Ascending aorta (tissue), 2 donors: ENCODE measurements at regions not wholly inside any gene's neighbourhood (a gene's known extent, or its start where the extent isn't known, plus 50 kb on each side); places are given as distances from the start of the nearest gene placed in this dataset.

Experiments
- DNase-seq, 2 donors: peaks; one replicate each; pipeline ENCODE4 v3.0.0-alpha.2; 2019; ENCODE audit warnings: low spot score in 2 of 2
- H3K27ac ChIP-seq, 2 donors: fragments of 200-600 bp; sonication (generic); one replicate each; pipeline ENCODE4 v1.5.1; 2016 to 2017; ENCODE audit warnings: mild to moderate bottlenecking in 1 of 2
- H3K27me3 ChIP-seq: fragments of 200-600 bp; sonication (generic); one replicate; pipeline ENCODE4 v1.5.1; 2017
- H3K36me3 ChIP-seq, 2 donors: fragments of 200-600 bp; sonication (generic); one replicate each; pipeline ENCODE4 v1.5.1; 2016
- H3K4me1 ChIP-seq, 2 donors: fragments of 200-600 bp; sonication (generic); one replicate each; pipeline ENCODE4 v1.5.1; 2016 to 2017; ENCODE audit warnings: mild to moderate bottlenecking in 1 of 2
- H3K4me3 ChIP-seq, 2 donors: fragments of 200-600 bp; sonication (generic); one replicate each; pipeline ENCODE4 v1.5.1; 2016 to 2017; ENCODE audit warnings: mild to moderate bottlenecking in 1 of 2
- H3K9me3 ChIP-seq, 2 donors: fragments of 200-600 bp; sonication (generic); one replicate each; pipeline ENCODE4 v1.5.1; 2016
- intact Hi-C: fragments of 100-400 bp; cut with DNase I; formaldehyde crosslinking; loops from one replicate; pipeline ENCODE4 v1.15.1; 2023
- TF ChIP-seq, protein P1 (sequence below), 3 experiments: fragments of 200-600 bp in 2 of 3; fragments of 450-650 bp in 1 of 3; sonication (generic) in 2 of 3; IDR thresholded peaks; one replicate each; pipeline ENCODE4 v1.5.1; 2016 to 2019; ENCODE audit warnings: antibody characterized with exemption in 3 of 3, mild to moderate bottlenecking in 1 of 3, moderate library complexity in 1 of 3

DNA sequence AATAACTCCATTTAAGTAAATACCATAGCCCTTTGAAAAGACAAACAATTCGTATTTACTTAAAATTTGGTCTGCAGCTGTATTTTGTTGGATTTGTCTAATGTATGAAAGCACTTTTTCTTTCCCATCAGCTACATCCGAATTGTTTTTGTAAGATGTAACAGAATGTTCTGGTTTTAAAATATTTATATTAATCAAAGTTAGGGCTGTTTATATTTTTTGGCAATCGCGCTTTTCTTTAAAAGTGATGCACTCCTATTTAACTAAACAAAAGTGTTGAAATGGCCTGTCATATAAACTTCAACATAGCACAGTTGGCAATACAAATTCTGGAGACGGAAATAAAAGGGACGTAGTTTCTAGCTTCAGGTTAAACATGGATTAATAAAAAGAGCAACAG, 216.3 kb upstream of the ADGRL2 start:
- Histone ChIP-seq H3K4me3 (no peak overlapping the region), H3K36me3 (no peaks in the 10 kb centered on the region), H3K27me3 (no peaks in the 10 kb centered on the region), H3K9me3 (no peaks in the 10 kb centered on the region), H3K4me1 (no peaks in the 10 kb centered on the region), H3K27ac (no peak overlapping the region)
- intact Hi-C loops, result loop anchor here (5.0 kb wide), 1 partner anchor 77 kb away; no protein-coding TSS in a partner anchor
- TF ChIP-seq, protein P1, sequence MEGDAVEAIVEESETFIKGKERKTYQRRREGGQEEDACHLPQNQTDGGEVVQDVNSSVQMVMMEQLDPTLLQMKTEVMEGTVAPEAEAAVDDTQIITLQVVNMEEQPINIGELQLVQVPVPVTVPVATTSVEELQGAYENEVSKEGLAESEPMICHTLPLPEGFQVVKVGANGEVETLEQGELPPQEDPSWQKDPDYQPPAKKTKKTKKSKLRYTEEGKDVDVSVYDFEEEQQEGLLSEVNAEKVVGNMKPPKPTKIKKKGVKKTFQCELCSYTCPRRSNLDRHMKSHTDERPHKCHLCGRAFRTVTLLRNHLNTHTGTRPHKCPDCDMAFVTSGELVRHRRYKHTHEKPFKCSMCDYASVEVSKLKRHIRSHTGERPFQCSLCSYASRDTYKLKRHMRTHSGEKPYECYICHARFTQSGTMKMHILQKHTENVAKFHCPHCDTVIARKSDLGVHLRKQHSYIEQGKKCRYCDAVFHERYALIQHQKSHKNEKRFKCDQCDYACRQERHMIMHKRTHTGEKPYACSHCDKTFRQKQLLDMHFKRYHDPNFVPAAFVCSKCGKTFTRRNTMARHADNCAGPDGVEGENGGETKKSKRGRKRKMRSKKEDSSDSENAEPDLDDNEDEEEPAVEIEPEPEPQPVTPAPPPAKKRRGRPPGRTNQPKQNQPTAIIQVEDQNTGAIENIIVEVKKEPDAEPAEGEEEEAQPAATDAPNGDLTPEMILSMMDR (IDR thresholded peaks at IDR 0.05), result no peak
- DNase-seq, result no peak

DNA sequence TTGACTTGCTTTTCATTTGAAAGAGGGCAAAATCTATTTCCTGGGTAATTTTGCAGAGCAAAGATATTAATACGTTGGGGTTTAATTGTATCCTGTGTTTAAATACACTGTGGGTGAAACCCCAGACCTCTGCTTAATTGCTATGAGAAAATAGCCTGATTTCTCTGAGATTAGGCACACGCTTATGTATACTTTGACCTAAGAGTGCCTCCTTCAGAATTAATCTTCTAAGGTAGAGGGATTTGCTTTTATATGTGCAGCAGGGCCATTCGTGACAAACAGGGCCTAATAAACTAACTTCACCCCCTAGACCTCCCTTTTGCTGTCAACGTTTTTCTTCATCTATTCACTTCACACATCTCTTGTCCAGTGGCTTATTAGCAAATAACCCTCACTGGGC, 216.9 kb upstream of the ADGRL2 start:
- no peak overlapping the region for H3K27ac ChIP-seq
- H3K27me3 ChIP-seq, result no peaks in the 10 kb centered on the region
- no peaks in the 10 kb centered on the region for H3K36me3 ChIP-seq
- no peaks in the 10 kb centered on the region for H3K4me1 ChIP-seq
- no peak for DNase-seq
- H3K9me3 ChIP-seq, result no peaks in the 10 kb centered on the region
- TF ChIP-seq, protein P1 (IDR thresholded peaks at IDR 0.05), result no peak
- intact Hi-C loops, result loop anchor here (5.0 kb wide), 1 partner anchor 77 kb away; no protein-coding TSS in a partner anchor
- H3K4me3 ChIP-seq, result no peak overlapping the region

DNA sequence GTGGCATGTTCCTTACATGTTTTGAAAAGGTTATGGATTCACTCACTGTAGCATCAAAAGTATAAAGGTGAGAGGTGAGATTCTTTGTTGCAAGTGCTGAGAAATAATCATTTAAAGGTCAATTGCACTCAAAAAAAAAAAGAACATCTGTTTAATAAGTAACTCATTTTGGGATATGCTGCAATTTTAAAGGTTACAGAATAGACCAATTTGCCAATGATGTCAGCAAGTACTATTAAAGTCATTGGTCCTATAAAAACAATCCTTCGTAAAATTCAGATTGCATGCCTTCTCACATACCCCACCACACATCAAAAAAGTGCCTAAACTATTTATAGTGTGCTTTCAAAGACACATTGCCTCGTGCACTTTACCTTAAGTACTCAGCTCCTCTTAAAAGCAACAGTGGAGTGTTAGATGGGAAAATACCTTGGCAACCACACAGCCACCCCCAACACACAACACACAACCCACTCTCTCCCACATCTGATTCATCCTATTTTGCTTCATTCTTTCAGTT, 218.2 kb upstream of the ADGRL2 start:
- TF ChIP-seq, protein P1 (IDR thresholded peaks at IDR 0.05), result no peak
- Histone ChIP-seq H3K4me3 (no peak overlapping the region), H3K4me1 (no peaks in the 10 kb centered on the region), H3K9me3 (no peaks in the 10 kb centered on the region), H3K27ac (no peak overlapping the region), H3K36me3 (no peaks in the 10 kb centered on the region), H3K27me3 (no peaks in the 10 kb centered on the region)
- intact Hi-C loops, result loop anchor here (5.0 kb wide), 1 partner anchor 75 kb away; no protein-coding TSS in a partner anchor
- no peak for DNase-seq

DNA sequence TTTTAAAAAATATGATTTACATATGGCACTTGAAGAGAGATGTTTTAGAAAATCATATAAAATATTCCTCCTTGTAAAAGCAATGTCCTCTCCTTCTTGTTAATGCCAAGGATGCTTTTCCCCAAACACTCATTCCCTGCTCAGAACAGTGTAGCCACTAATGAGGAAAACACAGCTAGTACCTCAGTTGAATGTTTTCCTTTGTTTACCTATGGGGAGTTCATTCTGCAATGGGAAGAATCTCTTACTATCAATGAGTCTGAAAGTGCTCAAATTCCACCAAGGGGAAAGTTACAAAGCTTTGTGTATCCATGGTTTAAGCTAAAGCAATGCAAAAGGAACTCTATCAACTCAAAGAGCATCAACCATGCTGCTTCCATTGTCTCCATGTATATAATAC, 221.9 kb upstream of the ADGRL2 start:
- H3K4me3 ChIP-seq, result no peak overlapping the region
- TF ChIP-seq, protein P1 (IDR thresholded peaks at IDR 0.05), result no peak
- H3K27me3 ChIP-seq, result no peaks in the 10 kb centered on the region
- no peak overlapping the region for H3K27ac ChIP-seq
- H3K36me3 ChIP-seq, result no peaks in the 10 kb centered on the region
- DNase-seq, result no peak
- no peaks in the 10 kb centered on the region for H3K4me1 ChIP-seq
- no peaks in the 10 kb centered on the region for H3K9me3 ChIP-seq
- intact Hi-C loops, result no loop called here

DNA sequence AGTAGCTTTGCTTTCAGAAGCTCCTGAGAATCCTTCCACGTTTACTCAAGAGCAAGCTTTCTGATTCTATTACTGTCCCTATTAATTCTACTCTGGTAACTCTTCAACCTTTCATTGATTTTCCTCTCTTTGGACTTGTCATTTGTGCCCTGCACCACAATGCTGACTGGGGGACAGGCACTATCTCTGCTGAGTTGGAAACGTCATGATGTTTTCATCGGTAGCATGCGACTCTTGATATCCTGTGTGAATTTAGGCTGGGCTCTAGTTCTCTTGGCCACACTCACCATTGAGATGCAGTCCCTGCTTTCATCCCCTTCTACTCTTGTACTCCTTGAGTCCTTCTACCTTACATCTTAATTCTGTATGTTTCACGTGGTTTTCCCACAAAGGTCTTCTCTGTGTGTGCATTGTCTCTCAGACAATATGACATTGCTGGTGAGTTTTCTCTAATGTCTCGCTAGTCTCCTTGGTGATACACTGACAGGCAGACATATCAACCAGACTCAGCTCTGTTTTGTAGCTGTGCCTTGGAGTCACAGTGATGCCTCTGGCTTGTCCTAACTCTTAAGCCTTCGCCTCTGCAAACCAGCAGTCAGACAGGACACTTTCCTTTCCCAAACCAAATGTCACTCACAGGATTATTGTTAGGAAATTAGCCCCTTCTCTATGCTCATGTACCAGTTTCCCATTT, 223.6 kb upstream of the ADGRL2 start:
- TF ChIP-seq, protein P1 (IDR thresholded peaks at IDR 0.05), result no peak
- H3K36me3 ChIP-seq, result no peaks in the 10 kb centered on the region
- no peaks in the 10 kb centered on the region for H3K4me1 ChIP-seq
- no peak for DNase-seq
- H3K4me3 ChIP-seq, result no peak overlapping the region
- no peaks in the 10 kb centered on the region for H3K9me3 ChIP-seq
- H3K27me3 ChIP-seq, result no peaks in the 10 kb centered on the region
- intact Hi-C loops, result no loop called here
- no peak overlapping the region for H3K27ac ChIP-seq
